ENCODE measurements at regions not wholly inside any gene's neighbourhood (a gene's known extent, or its start where the extent isn't known, plus 50 kb on each side); places are given as distances from the start of the nearest gene placed in this dataset.

- H3K27me3 Mint-ChIP-seq: no peaks in the 10 kb centered on the region
These were observed 1107.3 kb upstream of the EEF2KMT start for GRCh38 chr16:6204945-6205344.

GRCh38 chr16:6200861-6201260, 1103.3 kb upstream of the EEF2KMT start:
- Mint-ChIP-seq H3K4me3 (no peak overlapping the region), H3K36me3 (ENCODE audit: low read depth) (no peaks in the 10 kb centered on the region), H3K9me3 (peaks cover 2% of the 10 kb centered on the region), H3K27me3 (no peaks in the 10 kb centered on the region), H3K4me1 (ENCODE audit: low read depth) (no peaks in the 10 kb centered on the region), H3K27ac (no peak overlapping the region)
- DNase-seq (no peak), ATAC-seq (no peak)
- ChIA-PET CTCF (no interaction called here), POLR2A (no interaction called here)
- intact Hi-C loops (cut with micrococcal nuclease): no loop called here
- TF ChIP-seq, protein P1, sequence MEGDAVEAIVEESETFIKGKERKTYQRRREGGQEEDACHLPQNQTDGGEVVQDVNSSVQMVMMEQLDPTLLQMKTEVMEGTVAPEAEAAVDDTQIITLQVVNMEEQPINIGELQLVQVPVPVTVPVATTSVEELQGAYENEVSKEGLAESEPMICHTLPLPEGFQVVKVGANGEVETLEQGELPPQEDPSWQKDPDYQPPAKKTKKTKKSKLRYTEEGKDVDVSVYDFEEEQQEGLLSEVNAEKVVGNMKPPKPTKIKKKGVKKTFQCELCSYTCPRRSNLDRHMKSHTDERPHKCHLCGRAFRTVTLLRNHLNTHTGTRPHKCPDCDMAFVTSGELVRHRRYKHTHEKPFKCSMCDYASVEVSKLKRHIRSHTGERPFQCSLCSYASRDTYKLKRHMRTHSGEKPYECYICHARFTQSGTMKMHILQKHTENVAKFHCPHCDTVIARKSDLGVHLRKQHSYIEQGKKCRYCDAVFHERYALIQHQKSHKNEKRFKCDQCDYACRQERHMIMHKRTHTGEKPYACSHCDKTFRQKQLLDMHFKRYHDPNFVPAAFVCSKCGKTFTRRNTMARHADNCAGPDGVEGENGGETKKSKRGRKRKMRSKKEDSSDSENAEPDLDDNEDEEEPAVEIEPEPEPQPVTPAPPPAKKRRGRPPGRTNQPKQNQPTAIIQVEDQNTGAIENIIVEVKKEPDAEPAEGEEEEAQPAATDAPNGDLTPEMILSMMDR (IDR thresholded peaks at IDR 0.05): no peak

More at GRCh38 chr16:6204945-6205344, 1107.3 kb upstream of the EEF2KMT start:
- intact Hi-C loops (cut with micrococcal nuclease): no loop called here
- Mint-ChIP-seq H3K9me3 (peaks cover 2% of the 10 kb centered on the region), H3K27ac (no peak overlapping the region), H3K36me3 (ENCODE audit: low read depth) (no peaks in the 10 kb centered on the region), H3K4me1 (ENCODE audit: low read depth) (no peaks in the 10 kb centered on the region), H3K4me3 (no peak overlapping the region)
- DNase-seq (no peak), ATAC-seq (no peak)
- CTCF ChIA-PET: no interaction called here
- POLR2A ChIA-PET: no interaction called here
- TF ChIP-seq, protein P1 (IDR thresholded peaks at IDR 0.05): no peak

GRCh38 chr16:6200271-6200670, 1102.7 kb upstream of the EEF2KMT start:
- ATAC-seq: no peak
- Mint-ChIP-seq H3K4me1 (ENCODE audit: low read depth) (no peaks in the 10 kb centered on the region), H3K27ac (no peak overlapping the region), H3K9me3 (peaks cover 3% of the 10 kb centered on the region), H3K4me3 (no peak overlapping the region), H3K36me3 (ENCODE audit: low read depth) (no peaks in the 10 kb centered on the region), H3K27me3 (no peaks in the 10 kb centered on the region)
- POLR2A ChIA-PET: no interaction called here
- TF ChIP-seq, protein P1 (IDR thresholded peaks at IDR 0.05): no peak
- CTCF ChIA-PET: no interaction called here
- DNase-seq: no peak
- intact Hi-C loops (cut with micrococcal nuclease): no loop called here

- no peak overlapping the region for H3K4me3 Mint-ChIP-seq
- POLR2A ChIA-PET: no interaction called here
- DNase-seq (no peak), ATAC-seq (no peak)
- TF ChIP-seq, protein P1 (IDR thresholded peaks at IDR 0.05): no peak
- H3K4me1 Mint-ChIP-seq (ENCODE audit: low read depth): no peaks in the 10 kb centered on the region
- no peaks in the 10 kb centered on the region for H3K27me3 Mint-ChIP-seq
- H3K36me3 Mint-ChIP-seq (ENCODE audit: low read depth): no peaks in the 10 kb centered on the region
- H3K27ac Mint-ChIP-seq: no peak overlapping the region
- CTCF ChIA-PET: no interaction called here
- peaks cover 16% of the 10 kb centered on the region for H3K9me3 Mint-ChIP-seq
- intact Hi-C loops (cut with micrococcal nuclease): no loop called here
These were observed 1098.4 kb upstream of the EEF2KMT start for GRCh38 chr16:6195966-6196365.

DNA sequence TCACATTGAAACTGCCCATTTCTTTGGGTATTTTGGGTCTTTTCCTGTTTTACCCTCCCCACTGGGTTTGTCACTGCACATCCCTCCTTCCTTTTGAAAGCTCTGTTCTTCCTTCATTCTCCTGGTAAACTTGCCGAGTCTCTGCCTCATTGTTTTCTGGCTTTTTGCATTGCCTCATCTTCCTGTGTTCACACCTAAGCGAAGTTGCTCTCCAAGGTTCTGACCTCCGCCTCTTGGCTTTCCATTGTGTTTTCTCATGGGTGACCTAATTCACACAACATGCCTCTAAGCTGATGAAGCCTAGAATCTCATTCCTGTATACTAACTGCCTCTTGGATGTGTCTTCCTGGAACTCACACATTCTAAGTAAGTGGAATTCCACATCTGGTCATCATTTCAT, 1096.1 kb upstream of the EEF2KMT start:
- Mint-ChIP-seq H3K4me3 (no peak overlapping the region), H3K36me3 (ENCODE audit: low read depth) (no peaks in the 10 kb centered on the region), H3K27me3 (no peaks in the 10 kb centered on the region), H3K9me3 (peaks cover 16% of the 10 kb centered on the region), H3K4me1 (ENCODE audit: low read depth) (no peaks in the 10 kb centered on the region), H3K27ac (no peak overlapping the region)
- ChIA-PET CTCF (no interaction called here), POLR2A (no interaction called here)
- ATAC-seq (no peak), DNase-seq (no peak)
- intact Hi-C loops (cut with micrococcal nuclease): no loop called here
- TF ChIP-seq, protein P1 (IDR thresholded peaks at IDR 0.05): no peak

Measured in activated CD8-positive, alpha-beta T cell treated with anti-CD3 and anti-CD28 coated beads for 36 hours (primary cell).